ENCODE measurements at regions not wholly inside any gene's neighbourhood (a gene's known extent, or its start where the extent isn't known, plus 50 kb on each side); places are given as distances from the start of the nearest gene placed in this dataset.

GRCh38 chrX:104306180-104306579, 51.4 kb upstream of the ESX1 start:
- Histone ChIP-seq H3K27ac (no peak overlapping the region), H3K36me3 (no peaks in the 10 kb centered on the region), H3K9me3 (no peaks in the 10 kb centered on the region), H3K4me3 (no peak overlapping the region), H3K4me1 (no peaks in the 10 kb centered on the region), H3K27me3 (peaks cover 0 to 10% of the 10 kb centered on the region in 2 donors)
- WGBS, 2 donors: 87 to 95% methylated on average over 9 of the region's 9 CpGs
- DNase-seq (ENCODE audit: low spot score in 2 of 2): no peak
- no peak for TF ChIP-seq EP300 (IDR thresholded peaks at IDR 0.05)
- no peak for TF ChIP-seq POLR2A (IDR thresholded peaks at IDR 0.05)
- TF ChIP-seq CTCF (IDR thresholded peaks at IDR 0.05): no peak
